KBM-7 (cell line): ENCODE measurements at regions not wholly inside any gene's neighbourhood (a gene's known extent, or its start where the extent isn't known, plus 50 kb on each side); places are given as distances from the start of the nearest gene placed in this dataset.

Source experiments
- DNase-seq: peaks from one replicate; pipeline ENCODE4 v3.0.0-alpha.2; 2015
- in situ Hi-C: fragments of 300-500 bp; cut with MboI; formaldehyde crosslinking; loops from 2 replicates; pipeline ENCODE4 v1.14.3; 2020; ENCODE audit warnings: low sequenced_read_pairs, low pct_unique_long_range_greater_than_20kb, mixed read lengths

DNA sequence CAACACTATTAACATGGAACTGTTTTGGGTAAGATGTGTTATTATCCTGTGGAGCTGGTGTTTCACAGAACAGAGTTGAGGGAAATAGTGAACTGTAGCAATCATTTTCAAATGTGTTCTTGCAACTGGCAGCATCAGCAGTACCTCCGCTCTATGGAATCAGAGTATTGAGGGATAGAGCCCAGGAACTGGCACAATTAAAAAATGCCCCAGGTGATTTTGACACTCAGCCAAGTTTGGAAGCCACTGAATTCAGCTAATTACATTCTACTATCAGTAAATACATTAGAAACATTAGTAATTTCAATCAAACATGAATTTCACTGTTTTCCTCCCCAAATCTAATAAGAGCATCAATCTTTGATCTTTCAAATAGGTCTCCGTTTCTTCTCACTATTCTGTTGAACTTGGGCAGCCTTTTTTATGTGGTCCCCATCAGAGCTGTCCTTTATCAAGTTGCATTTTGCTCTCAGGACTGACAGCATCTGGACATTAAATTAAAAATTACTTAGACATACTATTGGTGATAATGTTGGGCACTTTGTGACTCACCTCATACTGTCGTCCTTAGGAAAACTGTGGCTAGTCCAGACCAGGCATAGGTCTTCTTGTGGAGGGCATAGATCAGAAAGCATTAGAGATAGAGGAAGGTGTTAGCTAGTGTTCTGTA lies 251.5 kb downstream of the DHX35 start:
- in situ Hi-C loops: no loop called here
- DNase-seq: no peak

DNA sequence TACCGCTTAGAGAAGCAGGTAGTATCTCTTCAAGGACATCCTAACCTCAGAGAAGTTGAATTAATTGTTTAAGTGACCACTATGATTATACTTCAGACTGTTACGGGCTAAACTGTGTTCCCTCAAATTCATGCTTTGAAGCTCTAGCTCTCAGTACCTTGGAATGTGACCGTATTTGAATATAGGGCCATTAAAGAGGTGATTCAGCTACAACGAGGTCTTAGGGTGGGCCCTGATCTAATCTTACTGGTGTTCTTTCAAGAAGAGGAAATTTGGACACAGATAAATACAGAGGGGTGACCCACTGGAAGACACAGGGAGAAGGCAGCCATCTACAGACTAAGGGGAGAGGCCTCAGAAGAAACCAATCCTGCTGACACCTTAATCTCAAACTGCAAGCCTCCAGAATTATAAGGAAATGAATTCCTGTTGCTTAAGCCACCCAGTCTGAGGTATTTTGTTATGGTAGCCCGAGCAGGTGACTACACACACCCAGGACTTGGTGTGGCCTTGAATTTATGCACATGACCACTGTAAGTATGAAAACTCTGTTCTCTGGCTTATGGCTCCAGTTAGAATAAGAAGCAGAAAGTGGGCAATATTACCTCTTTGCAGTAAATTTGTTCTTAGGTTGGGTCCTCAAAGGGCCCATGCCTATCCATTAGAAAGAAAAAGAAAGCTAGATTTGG lies 249.1 kb downstream of the DHX35 start:
- in situ Hi-C loops: no loop called here
- no peak for DNase-seq

DNA sequence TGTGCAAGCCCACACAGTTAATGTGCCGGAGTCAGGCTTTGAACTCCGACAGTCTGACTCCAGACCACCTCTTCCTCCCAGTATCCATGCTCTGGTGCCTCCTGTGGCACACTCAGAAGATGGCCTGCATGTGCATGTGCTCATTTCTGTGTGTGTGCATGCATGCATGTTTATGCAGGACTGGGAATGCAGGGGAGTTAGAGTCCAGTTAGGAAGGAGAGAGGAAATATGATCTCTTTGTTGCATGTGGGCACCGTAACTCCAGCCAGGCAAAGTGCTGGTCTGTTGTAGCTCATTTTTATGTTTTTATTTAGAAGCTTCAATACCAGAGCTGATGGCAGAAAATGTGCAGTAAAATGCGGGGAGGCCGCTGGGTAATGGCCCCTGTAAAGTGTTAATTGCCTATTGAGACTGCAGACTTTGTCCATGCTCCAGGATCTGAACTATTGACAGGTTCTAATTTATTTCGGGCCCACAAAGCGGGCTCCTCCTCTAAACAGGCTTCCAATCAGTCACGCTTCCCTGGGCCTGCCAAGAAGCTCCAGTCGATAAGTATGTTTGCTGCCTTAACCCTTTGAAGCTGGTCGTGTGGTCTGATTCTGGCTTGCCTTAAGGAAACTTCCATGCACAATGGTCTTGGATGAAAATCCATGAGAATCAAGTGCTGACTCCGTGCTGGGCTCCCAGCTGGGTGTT lies 248.3 kb downstream of the DHX35 start:
- in situ Hi-C loops: no loop called here
- DNase-seq: no peak

DNA sequence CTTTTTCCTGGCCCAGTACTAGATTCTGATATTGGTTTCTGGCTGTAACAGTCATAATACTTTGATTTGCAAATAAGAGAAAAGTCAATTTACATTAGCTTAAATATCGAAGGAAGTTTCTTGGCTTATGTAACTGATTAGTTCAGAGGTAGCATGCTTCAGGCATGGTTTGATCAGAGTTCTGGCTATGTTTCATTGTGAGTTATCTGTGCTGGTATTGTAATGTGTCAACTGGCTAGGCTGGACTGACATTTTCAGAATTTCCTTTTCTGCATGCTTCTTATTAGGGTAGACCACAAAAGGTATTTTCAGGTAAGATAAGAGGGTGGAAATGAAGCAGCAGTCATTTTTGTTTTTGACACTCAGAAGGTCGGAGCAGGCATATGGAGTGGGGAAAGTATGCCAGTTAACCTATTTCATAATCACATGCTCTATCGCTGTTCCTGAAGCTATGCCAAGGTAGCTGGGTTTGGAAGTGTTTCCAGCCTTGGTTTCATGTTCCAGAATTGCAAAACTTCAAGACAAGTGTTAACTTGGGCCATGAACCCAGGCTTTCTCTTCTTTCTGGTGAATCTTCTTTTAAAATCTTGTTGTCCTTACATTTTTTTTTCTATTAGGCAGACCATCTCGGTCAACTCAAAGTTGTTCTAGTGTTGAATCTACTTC lies 244.9 kb downstream of the DHX35 start:
- no peak for DNase-seq
- in situ Hi-C loops: no loop called here

DNA sequence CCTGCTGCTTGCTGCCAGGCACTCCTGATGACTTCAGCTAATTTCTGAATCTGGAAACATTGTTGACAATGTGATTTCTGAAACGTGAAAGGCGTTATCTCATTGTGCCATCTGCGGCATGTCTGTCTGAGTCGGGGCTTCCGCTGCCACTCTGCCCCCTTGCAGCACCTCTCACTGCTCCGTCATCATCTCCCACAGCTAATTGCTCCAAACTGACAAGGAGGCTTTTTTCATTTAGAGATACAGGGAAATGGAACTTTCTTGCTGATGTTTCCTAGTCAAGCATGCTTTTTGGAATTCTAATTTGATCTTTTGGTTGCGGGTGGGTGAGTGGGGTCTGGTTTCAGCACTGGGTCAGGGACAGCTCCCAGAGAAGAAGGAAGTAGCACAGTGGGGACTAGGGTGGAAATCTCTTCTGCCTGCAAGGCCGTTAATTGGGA lies 233.5 kb downstream of the DHX35 start:
- peak; percentile 11 for DNase-seq
- in situ Hi-C loops: no loop called here

DNA sequence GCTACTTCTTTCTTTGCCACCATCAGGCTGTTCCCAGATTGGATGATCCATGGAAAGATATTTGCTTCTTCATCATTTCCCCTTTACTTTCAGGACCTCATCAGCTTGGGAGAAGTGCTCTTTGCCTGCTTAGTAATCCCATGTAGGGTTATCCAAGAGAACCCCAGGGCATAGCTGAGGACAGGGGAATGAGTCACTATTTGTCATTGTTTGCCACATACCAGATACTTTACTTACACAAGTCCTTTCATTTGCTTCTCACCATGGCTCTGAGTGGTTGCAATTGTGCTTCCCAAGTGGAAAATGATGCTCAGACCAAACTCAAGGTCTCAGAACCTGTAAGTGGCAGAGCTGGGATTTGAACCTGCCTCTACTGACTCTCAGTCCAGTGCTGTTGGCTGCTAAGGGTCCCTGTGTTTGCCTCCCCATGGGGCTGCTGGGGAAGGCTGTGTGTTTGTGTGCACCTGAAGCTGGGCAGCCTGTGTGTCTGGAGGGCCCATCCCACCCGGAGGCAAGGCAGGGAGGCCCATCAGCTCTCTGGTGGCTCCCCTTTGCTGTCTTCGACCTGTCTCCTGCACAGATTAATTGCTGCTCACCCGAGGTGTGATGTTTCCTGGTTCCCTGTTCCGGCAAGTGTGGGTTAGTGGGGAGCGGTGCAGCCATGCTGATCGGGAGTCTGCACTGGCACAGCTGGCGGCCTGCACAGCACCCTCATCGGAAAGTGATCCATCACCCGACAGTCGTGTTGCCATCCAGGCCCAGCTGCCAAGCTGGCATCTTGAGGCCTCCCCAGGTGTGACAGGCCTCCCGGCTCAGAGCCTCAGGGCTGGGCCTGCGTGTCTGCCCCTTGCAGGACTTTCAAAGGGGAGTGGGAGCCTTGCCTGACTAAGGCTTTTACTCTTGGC lies 228.8 kb downstream of the DHX35 start:
- DNase-seq: no peak

DNA sequence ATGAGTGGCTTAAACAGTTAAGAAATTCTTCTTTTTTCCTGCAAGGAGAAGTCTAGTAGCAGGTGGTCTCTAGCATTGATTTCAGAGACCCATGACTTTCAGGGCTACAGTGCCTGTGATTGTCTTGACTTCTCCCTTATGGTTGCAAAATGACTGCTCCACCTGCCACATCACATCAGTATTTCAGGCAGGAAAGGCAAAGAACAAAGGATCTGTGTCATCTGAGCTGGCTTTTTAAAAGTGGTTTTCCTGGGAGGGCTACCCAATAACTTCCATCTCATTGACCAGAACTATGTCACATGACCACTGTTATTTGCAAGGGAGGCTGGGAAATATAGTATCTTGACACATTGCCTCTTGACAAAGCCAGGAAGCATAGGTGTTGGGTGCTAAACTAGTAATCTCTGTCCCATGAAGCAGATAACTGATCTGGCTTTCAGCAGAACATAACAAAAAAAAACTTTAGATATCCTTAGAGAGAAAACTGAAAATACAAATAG lies 226.2 kb downstream of the DHX35 start:
- in situ Hi-C loops: no loop called here
- DNase-seq: no peak

More for the DNA sequence above, 228.8 kb downstream of the DHX35 start:
- in situ Hi-C loops: no loop called here

DNA sequence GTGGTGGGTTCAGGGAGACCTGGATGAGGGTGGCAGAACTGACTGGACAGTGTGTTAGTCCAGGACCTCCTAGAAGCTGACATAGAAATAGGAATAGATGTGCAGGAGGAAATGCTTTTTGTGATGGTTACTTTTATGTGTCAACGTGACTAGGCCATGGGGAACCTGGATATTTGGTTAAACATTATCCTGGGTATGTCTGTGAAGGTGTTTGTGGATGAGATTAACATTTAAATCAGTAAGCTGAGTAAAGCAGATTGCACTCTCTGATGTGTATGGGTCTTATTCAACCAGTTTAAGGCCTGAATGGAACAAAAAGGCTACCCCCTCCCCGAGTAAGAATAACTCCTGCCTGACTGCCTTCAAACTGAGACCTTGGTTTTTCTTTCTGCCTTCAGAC lies 219.3 kb downstream of the DHX35 start:
- in situ Hi-C loops: no loop called here
- DNase-seq: no peak

DNA sequence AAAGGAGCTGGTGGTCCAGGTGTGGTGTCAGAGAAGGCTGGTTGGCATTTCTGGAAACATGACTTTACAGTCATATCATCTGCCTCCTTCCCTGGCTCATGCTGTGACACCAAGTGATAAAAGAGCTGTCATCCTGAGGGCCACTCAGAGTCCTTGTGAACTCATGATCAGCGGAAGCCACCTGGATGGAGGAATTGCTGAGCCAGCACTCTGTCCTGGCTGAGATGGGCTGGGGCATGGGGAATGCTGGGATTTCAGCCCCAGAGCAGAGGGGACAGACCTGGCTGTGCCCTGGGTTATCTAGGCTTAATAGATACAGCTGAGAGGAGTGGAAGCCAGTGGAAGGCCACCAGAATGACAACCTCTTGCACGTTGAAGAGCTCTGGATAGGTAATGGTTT lies 214.3 kb downstream of the DHX35 start:
- DNase-seq: no peak
- in situ Hi-C loops: no loop called here

DNA sequence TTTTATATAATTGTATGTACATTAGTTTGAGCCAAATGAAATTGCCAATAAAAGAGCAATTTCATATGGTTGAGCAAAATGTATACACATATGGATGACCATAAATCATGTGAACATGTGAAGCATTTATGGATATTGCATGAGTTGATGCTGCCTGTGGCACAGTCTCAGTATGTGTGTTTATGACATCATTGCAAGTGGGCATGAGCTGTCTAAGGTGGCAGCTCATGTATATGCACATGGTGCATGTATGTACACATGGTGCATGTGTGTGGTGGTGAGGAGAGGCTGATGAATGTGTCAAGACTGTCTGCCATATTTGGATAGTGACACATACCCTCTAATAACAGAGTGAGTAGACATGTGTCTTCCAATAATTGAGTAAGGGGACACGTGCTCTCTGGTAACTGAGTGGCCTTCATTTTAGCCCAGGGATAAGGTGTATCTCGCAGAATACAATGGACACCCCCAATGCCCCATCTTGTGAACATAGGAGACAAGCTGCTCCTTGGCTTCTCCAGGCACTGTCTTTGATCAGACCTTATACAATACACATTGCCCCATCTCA lies 208.8 kb downstream of the DHX35 start:
- in situ Hi-C loops: no loop called here
- no peak for DNase-seq

DNA sequence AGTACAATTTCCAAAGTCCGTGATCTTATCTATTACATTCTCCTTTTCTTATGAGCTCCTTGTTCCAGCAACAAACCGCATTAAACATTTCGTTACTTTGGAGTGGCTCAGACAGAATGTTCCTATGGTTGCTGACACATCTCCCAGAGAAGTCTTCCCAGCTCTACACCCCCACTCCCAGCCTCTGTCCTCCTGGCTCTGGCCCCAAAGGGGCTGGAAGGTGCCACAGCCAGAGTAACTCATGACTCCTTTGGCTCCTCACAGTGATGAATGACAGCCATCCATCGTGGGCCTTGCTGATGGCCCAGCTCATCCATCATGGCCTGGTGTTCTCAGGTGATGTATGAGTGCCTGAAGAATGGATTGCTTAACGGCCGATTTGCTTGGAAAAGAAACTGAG lies 203.0 kb downstream of the DHX35 start:
- in situ Hi-C loops: no loop called here
- DNase-seq: no peak

DNA sequence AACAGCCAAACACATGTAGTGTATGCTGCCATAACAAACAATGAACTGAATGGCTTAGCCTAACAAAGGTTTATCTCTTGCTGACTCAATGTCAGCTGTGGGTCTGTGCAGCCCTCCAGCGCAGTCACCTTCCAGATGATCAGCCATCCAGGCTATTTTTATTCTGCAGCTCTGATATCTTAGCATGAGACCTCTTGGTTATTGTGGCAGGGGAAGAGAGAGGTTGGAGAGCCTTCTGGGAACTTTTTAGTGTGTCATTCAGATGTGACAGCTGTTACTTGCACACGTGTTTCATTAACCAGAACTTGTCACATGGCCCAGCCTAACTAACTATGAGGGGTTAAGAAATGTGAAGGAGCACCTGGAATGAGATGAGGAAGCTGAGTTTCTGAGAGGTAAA lies 202.5 kb downstream of the DHX35 start:
- in situ Hi-C loops: no loop called here
- DNase-seq: no peak

DNA sequence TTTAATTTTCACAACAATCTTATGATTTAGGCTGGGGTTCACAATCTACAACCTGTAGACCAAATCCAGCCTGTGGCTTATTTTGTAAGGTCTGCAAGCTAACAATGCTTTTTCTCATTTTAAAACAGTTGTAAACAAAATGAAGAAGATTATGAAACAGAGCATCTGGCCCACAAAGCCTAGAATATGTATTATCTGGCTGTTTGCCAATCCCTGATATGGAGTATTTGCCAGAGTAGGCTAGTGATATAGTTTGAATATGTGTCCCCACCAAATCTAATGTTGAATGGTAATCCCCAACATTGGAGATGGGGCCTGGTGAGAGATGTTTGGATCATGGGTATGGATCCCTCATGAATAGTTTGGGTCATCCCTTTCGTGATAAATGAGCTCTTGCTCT lies 201.8 kb downstream of the DHX35 start:
- in situ Hi-C loops: no loop called here
- no peak for DNase-seq

DNA sequence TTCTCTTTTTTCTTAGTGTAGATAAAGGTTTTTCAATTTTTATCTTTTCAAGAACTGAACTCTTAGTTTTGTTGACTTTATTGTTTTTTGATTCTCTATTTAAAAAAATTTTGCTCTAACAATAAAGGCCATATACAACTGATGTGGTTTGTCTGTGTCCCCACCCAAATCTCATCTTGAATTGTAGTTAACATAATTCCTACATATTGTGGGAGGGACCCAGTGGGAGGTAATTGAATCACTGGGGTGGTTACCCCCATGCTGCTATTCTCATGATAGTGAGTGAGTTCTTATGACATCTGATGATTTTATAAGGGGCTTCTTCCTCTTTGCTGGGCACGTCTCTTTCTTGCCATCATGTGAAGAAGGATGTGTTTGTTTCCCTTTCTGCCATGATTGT lies 199.8 kb downstream of the DHX35 start:
- no peak for DNase-seq
- in situ Hi-C loops: no loop called here

DNA sequence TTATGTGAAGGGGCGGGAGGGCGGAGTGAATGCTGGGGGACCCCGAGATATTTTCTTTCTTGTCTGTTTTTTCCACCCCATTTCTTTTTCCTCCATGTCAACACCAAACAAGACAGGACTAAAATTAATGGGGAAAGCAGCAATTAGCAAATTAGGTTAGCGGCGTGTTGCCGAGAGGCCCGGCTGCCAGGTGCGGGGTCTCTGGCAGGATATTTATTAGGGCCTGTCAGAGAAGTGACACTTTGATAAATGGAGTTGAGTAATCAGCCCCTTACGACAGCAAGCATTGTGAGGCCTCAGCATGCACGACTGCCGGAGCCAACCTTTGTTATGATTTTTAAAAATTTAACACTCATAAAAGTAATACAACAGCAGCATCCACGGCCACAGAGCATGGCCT lies 193.8 kb downstream of the DHX35 start:
- no peak for DNase-seq
- in situ Hi-C loops: no loop called here

DNA sequence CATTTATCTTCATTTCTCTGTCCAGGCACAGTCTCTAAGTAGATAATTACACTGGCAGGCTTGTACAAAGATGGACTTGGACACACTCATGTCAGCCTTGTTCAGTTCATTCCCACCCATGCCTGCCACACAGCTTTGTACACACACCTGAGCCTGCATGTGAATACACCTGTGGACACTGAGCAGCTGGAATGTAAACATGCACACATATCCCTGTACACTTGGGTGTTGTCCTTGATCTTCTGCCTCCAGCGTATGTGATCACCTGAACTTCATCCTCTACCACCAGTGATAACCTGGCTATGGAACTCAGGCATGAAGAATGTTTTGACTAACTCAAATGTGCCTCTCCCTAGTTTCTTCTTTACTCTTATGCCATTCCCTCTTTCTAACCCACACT lies 190.6 kb downstream of the DHX35 start:
- in situ Hi-C loops: no loop called here
- DNase-seq: no peak

DNA sequence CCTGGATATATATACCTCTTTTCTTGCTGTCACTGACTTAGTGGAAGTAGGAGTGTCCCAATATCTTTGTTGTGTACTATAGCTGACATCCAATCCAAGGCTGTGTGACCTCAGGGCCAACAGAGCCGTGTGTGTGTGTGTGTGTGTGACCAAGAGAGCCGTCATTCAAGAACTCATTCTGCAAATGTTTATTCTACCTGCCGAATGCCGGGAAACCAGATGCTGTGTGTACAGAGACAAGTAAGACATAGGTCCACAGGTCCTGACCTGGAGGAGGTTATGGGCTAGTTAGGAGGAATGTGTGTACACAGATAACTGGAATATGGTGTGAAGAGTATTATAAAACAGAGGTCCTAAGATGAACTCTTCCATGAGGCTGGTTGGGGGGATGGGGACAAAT lies 190.0 kb downstream of the DHX35 start:
- DNase-seq: no peak
- in situ Hi-C loops: no loop called here

DNA sequence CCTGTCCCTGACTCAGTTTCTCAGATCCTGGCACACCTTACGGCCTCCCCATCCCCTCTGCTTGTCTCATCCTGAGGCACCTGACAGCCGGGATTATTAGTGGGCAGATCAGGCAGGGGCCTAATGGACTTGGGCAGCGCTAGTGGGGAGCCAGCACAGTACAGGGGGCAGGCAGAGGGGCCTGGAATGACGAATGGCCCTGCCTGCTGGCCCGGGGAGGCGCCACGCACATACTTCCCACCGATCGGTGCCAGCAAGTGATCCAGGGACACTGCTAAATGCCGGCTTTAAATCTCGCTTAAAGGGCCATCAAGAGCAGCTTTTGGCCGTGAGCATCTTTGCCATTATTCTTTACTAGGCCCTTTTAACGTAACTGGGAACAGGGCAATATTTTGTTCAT lies 188.4 kb downstream of the DHX35 start:
- in situ Hi-C loops: no loop called here
- DNase-seq: no peak

DNA sequence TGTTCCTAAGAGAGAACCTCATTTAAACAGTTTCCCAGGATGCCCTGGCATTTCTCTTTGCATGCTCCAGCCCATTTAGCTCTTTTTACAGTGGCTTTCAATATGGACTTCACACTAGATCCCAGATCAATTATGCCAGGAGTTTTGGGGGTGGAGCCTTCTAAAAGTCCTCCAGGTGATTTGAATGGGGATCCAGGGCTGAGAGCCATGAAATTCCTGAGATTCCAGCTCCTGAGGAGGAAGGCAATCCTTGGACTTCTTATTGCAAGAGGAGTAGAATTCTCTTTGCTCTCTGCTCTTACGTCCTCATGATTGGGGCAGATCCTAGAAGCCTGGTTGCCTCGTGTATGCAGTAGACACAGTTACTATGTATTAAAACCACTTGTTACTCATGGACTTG lies 184.2 kb downstream of the DHX35 start:
- in situ Hi-C loops: no loop called here

More for the DNA sequence above, 184.2 kb downstream of the DHX35 start:
- no peak for DNase-seq
